A549 (cell line): ENCODE measurements at regions not wholly inside any gene's neighbourhood (a gene's known extent, or its start where the extent isn't known, plus 50 kb on each side); places are given as distances from the start of the nearest gene placed in this dataset.
"Not testable (repeated sequence)": the region's sequence is repeated elsewhere in the genome, so short reads cannot be mapped to it uniquely, and the experiment has no call there.

Experiments used
- BHLHE40 ChIP-seq: IDR thresholded peaks from 2 replicates; pipeline ENCODE4 v1.6.1; 2012; ENCODE audit warnings: low read depth, low read length, inconsistent platforms
- E2F6 ChIP-seq: IDR thresholded peaks from 2 replicates; pipeline ENCODE4 v1.6.1; 2012; ENCODE audit warnings: low read depth, borderline replicate concordance
- HOXA7 ChIP-seq: fragments of 250-450 bp; sonication (Bioruptor Pico); IDR thresholded peaks from 2 replicates; pipeline ENCODE4 v1.5.0; 2020; ENCODE audit warnings: mild to moderate bottlenecking, moderate library complexity
- POLR2AphosphoS2 ChIP-seq: conservative IDR thresholded peaks from 2 replicates; pipeline ENCODE4 v1.6.1; 2012; ENCODE audit warnings: low read length, improper control_type of control experiment, inconsistent platforms
- SMC3 ChIP-seq: fragments of >200 bp; sonication (Bioruptor Twin); formaldehyde crosslinking; IDR thresholded peaks from 3 replicates; pipeline ENCODE4 v1.6.1; 2018; ENCODE audit warnings: inconsistent platforms
- USF2 ChIP-seq: fragments of 450-650 bp; IDR thresholded peaks from 2 replicates; pipeline ENCODE4 v1.6.1; 2014; ENCODE audit warnings: antibody characterized with exemption

- not testable (repeated sequence) for TF ChIP-seq HOXA7 (CRISPR knock-in tag); USF2; POLR2AphosphoS2; SMC3; E2F6; BHLHE40
These were observed 802.3 kb downstream of the SPATA31A7 start for GRCh38 chr9:61992110-61992509.
